Fibroblast of mammary gland (primary cell): ENCODE measurements at regions not wholly inside any gene's neighbourhood (a gene's known extent, or its start where the extent isn't known, plus 50 kb on each side); places are given as distances from the start of the nearest gene placed in this dataset.

Experiments used
- DNase-seq: peaks from one replicate; pipeline ENCODE4 v3.0.0-alpha.2; 2010; ENCODE audit warnings: low read depth
- H3K4me3 ChIP-seq: 2 replicates; pipeline ENCODE4 v1.5.1; 2011; ENCODE audit warnings: low read depth, mild to moderate bottlenecking, low read length, moderate library complexity; ENCODE audit not compliant: control insufficient read depth
- CTCF ChIP-seq: conservative IDR thresholded peaks from 2 replicates; pipeline ENCODE4 v1.5.1; 2011; ENCODE audit warnings: low read depth, low read length, inconsistent platforms; ENCODE audit not compliant: control insufficient read depth, insufficient read depth

- no peak overlapping the region for H3K4me3 ChIP-seq
- TF ChIP-seq CTCF, result no peak
- no peak for DNase-seq
Measured at GRCh38 chr10:76641215-76641614, 996.4 kb downstream of the KCNMA1 start.

GRCh38 chr10:76640806-76641205, 996.8 kb downstream of the KCNMA1 start:
- H3K4me3 ChIP-seq, result no peak overlapping the region
- TF ChIP-seq CTCF, result no peak

GRCh38 chr10:76632767-76633051, 1004.9 kb downstream of the KCNMA1 start:
- no peak overlapping the region for H3K4me3 ChIP-seq
- peak; percentile 43 for TF ChIP-seq CTCF
- DNase-seq, result no peak

More at GRCh38 chr10:76640806-76641205, 996.8 kb downstream of the KCNMA1 start:
- no peak for DNase-seq

GRCh38 chr10:76631884-76632766, 1005.5 kb downstream of the KCNMA1 start:
- DNase-seq, result no peak
- TF ChIP-seq CTCF, result no peak
- H3K4me3 ChIP-seq, result no peak overlapping the region

GRCh38 chr10:76631036-76631670, 1006.5 kb downstream of the KCNMA1 start:
- no peak for TF ChIP-seq CTCF
- DNase-seq, result no peak
- H3K4me3 ChIP-seq, result no peak overlapping the region

- TF ChIP-seq CTCF, result no peak
- no peak for DNase-seq
- H3K4me3 ChIP-seq, result no peak overlapping the region
Measured at GRCh38 chr10:76628801-76629200, 1008.8 kb downstream of the KCNMA1 start.
